ENCODE measurements at regions not wholly inside any gene's neighbourhood (a gene's known extent, or its start where the extent isn't known, plus 50 kb on each side); places are given as distances from the start of the nearest gene placed in this dataset.

GRCh38 chr18:40055262-40055661 lies 1899.8 kb upstream of the PIK3C3 start (continued):
- TF ChIP-seq CHD7 (IDR thresholded peaks at IDR 0.05; ENCODE audit: insufficient replicate concordance, low read length) (no peak), EGR1 (IDR thresholded peaks at IDR 0.05; ENCODE audit: borderline replicate concordance, low read depth, low read length) (no peak)

All from H1 (cell line).